SU-DHL-6 (cell line): ENCODE measurements at regions not wholly inside any gene's neighbourhood (a gene's known extent, or its start where the extent isn't known, plus 50 kb on each side); places are given as distances from the start of the nearest gene placed in this dataset.

Experiments used
- EZH2phosphoT487 ChIP-seq: fragments of 200-600 bp; sonication (generic), shearing (Covaris generic); conservative IDR thresholded peaks from 2 replicates; pipeline ENCODE4 v1.6.1; 2018; ENCODE audit warnings: mild to moderate bottlenecking, antibody characterized with exemption, low read length, moderate library complexity, mixed read lengths
- TF ChIP-seq, protein P1 (sequence below): fragments of 200-600 bp; sonication (generic); IDR thresholded peaks from one replicate; pipeline ENCODE4 v1.5.1; 2017; ENCODE audit warnings: antibody characterized with exemption, mild to moderate bottlenecking, low read length, moderate library complexity; ENCODE audit not compliant: insufficient read depth, poor library complexity, severe bottlenecking

DNA sequence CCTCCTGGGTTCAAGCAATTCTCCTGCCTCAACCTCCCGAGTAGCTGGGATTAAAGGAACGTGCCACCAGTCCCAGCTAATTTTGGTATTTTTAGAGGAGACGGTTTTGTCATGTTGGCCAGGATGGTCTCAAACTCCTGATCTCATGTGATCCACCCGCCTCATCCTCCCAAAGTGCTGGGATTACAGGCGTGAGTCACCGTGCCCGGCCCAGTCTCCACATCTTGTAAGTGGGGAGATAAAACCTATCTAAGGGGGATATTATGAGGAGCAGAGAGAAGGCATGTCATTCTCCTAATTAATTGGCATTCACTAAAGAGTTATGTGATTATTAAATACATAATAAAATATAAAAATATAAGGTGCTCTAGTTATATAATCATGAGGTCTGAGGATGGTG lies 94.1 kb upstream of the BOD1 start:
- TF ChIP-seq, protein P1, sequence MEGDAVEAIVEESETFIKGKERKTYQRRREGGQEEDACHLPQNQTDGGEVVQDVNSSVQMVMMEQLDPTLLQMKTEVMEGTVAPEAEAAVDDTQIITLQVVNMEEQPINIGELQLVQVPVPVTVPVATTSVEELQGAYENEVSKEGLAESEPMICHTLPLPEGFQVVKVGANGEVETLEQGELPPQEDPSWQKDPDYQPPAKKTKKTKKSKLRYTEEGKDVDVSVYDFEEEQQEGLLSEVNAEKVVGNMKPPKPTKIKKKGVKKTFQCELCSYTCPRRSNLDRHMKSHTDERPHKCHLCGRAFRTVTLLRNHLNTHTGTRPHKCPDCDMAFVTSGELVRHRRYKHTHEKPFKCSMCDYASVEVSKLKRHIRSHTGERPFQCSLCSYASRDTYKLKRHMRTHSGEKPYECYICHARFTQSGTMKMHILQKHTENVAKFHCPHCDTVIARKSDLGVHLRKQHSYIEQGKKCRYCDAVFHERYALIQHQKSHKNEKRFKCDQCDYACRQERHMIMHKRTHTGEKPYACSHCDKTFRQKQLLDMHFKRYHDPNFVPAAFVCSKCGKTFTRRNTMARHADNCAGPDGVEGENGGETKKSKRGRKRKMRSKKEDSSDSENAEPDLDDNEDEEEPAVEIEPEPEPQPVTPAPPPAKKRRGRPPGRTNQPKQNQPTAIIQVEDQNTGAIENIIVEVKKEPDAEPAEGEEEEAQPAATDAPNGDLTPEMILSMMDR, result no peak
- TF ChIP-seq EZH2phosphoT487, result no peak
